ENCODE measurements at regions not wholly inside any gene's neighbourhood (a gene's known extent, or its start where the extent isn't known, plus 50 kb on each side); places are given as distances from the start of the nearest gene placed in this dataset.

GRCh38 chr6:15008269-15008668, 237.6 kb upstream of the JARID2 start:
- TF ChIP-seq, protein P1, sequence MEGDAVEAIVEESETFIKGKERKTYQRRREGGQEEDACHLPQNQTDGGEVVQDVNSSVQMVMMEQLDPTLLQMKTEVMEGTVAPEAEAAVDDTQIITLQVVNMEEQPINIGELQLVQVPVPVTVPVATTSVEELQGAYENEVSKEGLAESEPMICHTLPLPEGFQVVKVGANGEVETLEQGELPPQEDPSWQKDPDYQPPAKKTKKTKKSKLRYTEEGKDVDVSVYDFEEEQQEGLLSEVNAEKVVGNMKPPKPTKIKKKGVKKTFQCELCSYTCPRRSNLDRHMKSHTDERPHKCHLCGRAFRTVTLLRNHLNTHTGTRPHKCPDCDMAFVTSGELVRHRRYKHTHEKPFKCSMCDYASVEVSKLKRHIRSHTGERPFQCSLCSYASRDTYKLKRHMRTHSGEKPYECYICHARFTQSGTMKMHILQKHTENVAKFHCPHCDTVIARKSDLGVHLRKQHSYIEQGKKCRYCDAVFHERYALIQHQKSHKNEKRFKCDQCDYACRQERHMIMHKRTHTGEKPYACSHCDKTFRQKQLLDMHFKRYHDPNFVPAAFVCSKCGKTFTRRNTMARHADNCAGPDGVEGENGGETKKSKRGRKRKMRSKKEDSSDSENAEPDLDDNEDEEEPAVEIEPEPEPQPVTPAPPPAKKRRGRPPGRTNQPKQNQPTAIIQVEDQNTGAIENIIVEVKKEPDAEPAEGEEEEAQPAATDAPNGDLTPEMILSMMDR (IDR thresholded peaks at IDR 0.05), result no peak
- no peak for TF ChIP-seq POLR2A (IDR thresholded peaks at IDR 0.05)
